ENCODE measurements at regions not wholly inside any gene's neighbourhood (a gene's known extent, or its start where the extent isn't known, plus 50 kb on each side); places are given as distances from the start of the nearest gene placed in this dataset.

DNA sequence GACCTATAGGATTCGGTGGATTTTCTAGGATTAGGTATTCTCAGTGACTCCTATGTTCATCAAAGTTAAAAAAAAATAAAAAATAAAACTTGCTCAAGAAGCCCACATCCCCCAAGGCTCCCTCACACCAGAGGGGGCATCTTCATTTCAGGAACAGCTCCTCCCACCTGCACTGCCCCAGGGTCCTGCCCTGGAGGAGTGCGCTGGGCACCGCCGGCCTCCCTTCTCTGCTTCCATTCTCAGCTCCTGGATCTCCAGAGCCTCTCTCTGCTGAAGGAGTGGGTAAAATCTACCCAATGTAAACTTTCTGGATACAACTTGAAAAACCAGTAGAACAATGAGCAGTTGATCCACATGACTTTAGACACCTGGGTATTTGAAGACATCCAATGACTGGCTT, 359.8 kb upstream of the IRX4 start:
- no peaks in the 10 kb centered on the region for H3K4me1 ChIP-seq (ENCODE audit: insufficient read depth)
- H3K36me3 ChIP-seq, result no peaks in the 10 kb centered on the region
- no peak overlapping the region for H3K4me3 ChIP-seq
- no peak overlapping the region for H3K27ac ChIP-seq
- H3K9me3 ChIP-seq, result no peaks in the 10 kb centered on the region
- WGBS, 3 donors, result 84 to 88% (median 88%) methylated on average over 4 of the region's 4 CpGs
- DNase-seq, result no peak
- intact Hi-C loops (cut with DNase I), result no loop called here
- H3K27me3 ChIP-seq, result no peaks in the 10 kb centered on the region
- TF ChIP-seq EP300 (IDR thresholded peaks at IDR 0.05) (no peak), POLR2A (IDR thresholded peaks at IDR 0.05) (no peak), CTCF (IDR thresholded peaks at IDR 0.05) (no peak)

- no peak for DNase-seq
- Histone ChIP-seq H3K4me3 (no peak overlapping the region), H3K27ac (no peak overlapping the region), H3K4me1 (ENCODE audit: insufficient read depth) (no peaks in the 10 kb centered on the region), H3K27me3 (no peaks in the 10 kb centered on the region), H3K36me3 (no peaks in the 10 kb centered on the region), H3K9me3 (no peaks in the 10 kb centered on the region)
- 59 to 74% (median 61%) methylated on average over 5 of the region's 5 CpGs for whole genome bisulfite sequencing, 3 donors
- intact Hi-C loops (cut with DNase I), result no loop called here
- TF ChIP-seq CTCF (IDR thresholded peaks at IDR 0.05) (no peak), POLR2A (IDR thresholded peaks at IDR 0.05) (no peak), EP300 (IDR thresholded peaks at IDR 0.05) (no peak)
Observed at GRCh38 chr5:2241842-2242241, 359.1 kb upstream of the IRX4 start.

- Histone ChIP-seq H3K4me1 (ENCODE audit: insufficient read depth) (no peaks in the 10 kb centered on the region), H3K27ac (no peak overlapping the region), H3K27me3 (no peaks in the 10 kb centered on the region), H3K9me3 (no peaks in the 10 kb centered on the region), H3K4me3 (no peak overlapping the region), H3K36me3 (no peaks in the 10 kb centered on the region)
- WGBS, 3 donors, result 76 to 82% (median 79%) methylated on average over 16 of the region's 16 CpGs
- no peak for DNase-seq
- no peak for TF ChIP-seq EP300 (IDR thresholded peaks at IDR 0.05)
- no peak for TF ChIP-seq POLR2A (IDR thresholded peaks at IDR 0.05)
- TF ChIP-seq CTCF (IDR thresholded peaks at IDR 0.05), result no peak
- intact Hi-C loops (cut with DNase I), result no loop called here
Observed at GRCh38 chr5:2240118-2240904, 357.6 kb upstream of the IRX4 start.

- Histone ChIP-seq H3K4me1 (ENCODE audit: insufficient read depth) (no peaks in the 10 kb centered on the region), H3K27me3 (no peaks in the 10 kb centered on the region), H3K27ac (no peak overlapping the region), H3K9me3 (no peaks in the 10 kb centered on the region), H3K36me3 (no peaks in the 10 kb centered on the region), H3K4me3 (no peak overlapping the region)
- TF ChIP-seq POLR2A (IDR thresholded peaks at IDR 0.05) (no peak), EP300 (IDR thresholded peaks at IDR 0.05) (no peak), CTCF (IDR thresholded peaks at IDR 0.05) (no peak)
- WGBS, 3 donors, result 60 to 72% (median 62%) methylated on average over 17 of the region's 17 CpGs
- intact Hi-C loops (cut with DNase I), result no loop called here
- no peak for DNase-seq
Observed at GRCh38 chr5:2239201-2239910, 356.6 kb upstream of the IRX4 start.

Measured in ovary (tissue), 7 donors.